CD4-positive, alpha-beta T cell treated with Interleukin-4 for 1 hour (primary cell): ENCODE measurements at regions not wholly inside any gene's neighbourhood (a gene's known extent, or its start where the extent isn't known, plus 50 kb on each side); places are given as distances from the start of the nearest gene placed in this dataset.

Experiments
- DNase-seq, 2 donors: peaks; one replicate each; pipeline ENCODE4 v3.0.0-alpha.2; 2020 to 2022

GRCh38 chr3:23035927-23036640 is 167.0 kb upstream of the UBE2E2 start:
- DNase-seq = peak in 1 of 2 donors; percentile 24

GRCh38 chr3:23036728-23037127 is 166.4 kb upstream of the UBE2E2 start:
- no peak for DNase-seq

GRCh38 chr3:23038471-23038870 is 164.7 kb upstream of the UBE2E2 start:
- no peak for DNase-seq

- DNase-seq = no peak
Observed at GRCh38 chr3:23041918-23042696, 161.0 kb upstream of the UBE2E2 start.

- DNase-seq = no peak
Observed at GRCh38 chr3:23044463-23044862, 158.7 kb upstream of the UBE2E2 start.

GRCh38 chr3:23046536-23046935 is 156.6 kb upstream of the UBE2E2 start:
- no peak for DNase-seq

- DNase-seq = no peak
Observed at GRCh38 chr3:23051240-23052140, 151.6 kb upstream of the UBE2E2 start.

- no peak for DNase-seq
Observed at GRCh38 chr3:23052208-23052607, 150.9 kb upstream of the UBE2E2 start.

GRCh38 chr3:23052620-23053019 is 150.5 kb upstream of the UBE2E2 start:
- no peak for DNase-seq

- DNase-seq = no peak
Observed at GRCh38 chr3:23055733-23056376, 147.3 kb upstream of the UBE2E2 start.

GRCh38 chr3:23062582-23062981 is 140.5 kb upstream of the UBE2E2 start:
- DNase-seq = no peak

- no peak for DNase-seq
Observed at GRCh38 chr3:23062982-23063381, 140.1 kb upstream of the UBE2E2 start.

- DNase-seq = no peak
Observed at GRCh38 chr3:23067116-23067515, 136.0 kb upstream of the UBE2E2 start.

- DNase-seq = no peak
Observed at GRCh38 chr3:23068016-23068728, 135.0 kb upstream of the UBE2E2 start.

- DNase-seq = no peak
Observed at GRCh38 chr3:23071296-23071695, 131.8 kb upstream of the UBE2E2 start.

- peak; percentile 18 to 38 for DNase-seq
Observed at GRCh38 chr3:23071758-23072157, 131.4 kb upstream of the UBE2E2 start.

- DNase-seq = no peak
Observed at GRCh38 chr3:23072693-23073092, 130.4 kb upstream of the UBE2E2 start.

GRCh38 chr3:23073724-23074305 is 129.3 kb upstream of the UBE2E2 start:
- no peak for DNase-seq

- DNase-seq = no peak
Observed at GRCh38 chr3:23075496-23075895, 127.6 kb upstream of the UBE2E2 start.

- DNase-seq = no peak
Observed at GRCh38 chr3:23076437-23076836, 126.7 kb upstream of the UBE2E2 start.

GRCh38 chr3:23077126-23077525 is 126.0 kb upstream of the UBE2E2 start:
- no peak for DNase-seq

- no peak for DNase-seq
Observed at GRCh38 chr3:23078735-23079134, 124.4 kb upstream of the UBE2E2 start.
